Lung (tissue), 11 donors: ENCODE measurements at regions not wholly inside any gene's neighbourhood (a gene's known extent, or its start where the extent isn't known, plus 50 kb on each side); places are given as distances from the start of the nearest gene placed in this dataset.

Experiments used
- ATAC-seq: fragments of 200-7000 bp; cut with Tn5 transposase; one replicate; pipeline ENCODE4 v1.9.1; 2020; ENCODE audit warnings: moderate number of reproducible peaks; ENCODE audit not compliant: insufficient read depth, low FRiP score
- DNase-seq, 3 donors: peaks; one replicate each; pipeline ENCODE4 v3.0.0-alpha.2; 2013 to 2017
- H3K27ac ChIP-seq, 2 donors: one replicate each; pipeline ENCODE4 v1.5.1; 2013; ENCODE audit warnings: mild to moderate bottlenecking in 2 of 2, moderate library complexity in 2 of 2, control low read depth in 1 of 2, inconsistent platforms in 1 of 2, low read depth in 1 of 2, low read length in 1 of 2
- H3K27me3 ChIP-seq, 3 donors: one replicate each; pipeline ENCODE4 v1.5.1; 2013; ENCODE audit warnings: low read length in 2 of 3; ENCODE audit not compliant: control insufficient read depth in 3 of 3, insufficient read depth in 3 of 3
- H3K36me3 ChIP-seq, 4 donors: one replicate each; pipeline ENCODE4 v1.5.1; 2013; ENCODE audit warnings: low read length in 4 of 4, mild to moderate bottlenecking in 1 of 4, moderate library complexity in 1 of 4; ENCODE audit not compliant: control insufficient read depth in 4 of 4, insufficient read depth in 4 of 4
- H3K4me1 ChIP-seq, 5 donors: one replicate each; pipeline ENCODE4 v1.5.1; 2013; ENCODE audit warnings: low read length in 5 of 5, mild to moderate bottlenecking in 2 of 5, moderate library complexity in 1 of 5; ENCODE audit not compliant: control insufficient read depth in 5 of 5, insufficient read depth in 5 of 5
- H3K4me3 ChIP-seq: one replicate; pipeline ENCODE4 v1.5.1; 2013; ENCODE audit warnings: mild to moderate bottlenecking, control low read depth, moderate library complexity
- H3K9ac ChIP-seq, 2 donors: one replicate each; pipeline ENCODE4 v1.5.1; 2013; ENCODE audit warnings: low read length in 2 of 2, control low read depth in 1 of 2; ENCODE audit not compliant: insufficient read depth in 1 of 2
- H3K9me3 ChIP-seq, 4 donors: one replicate each; pipeline ENCODE4 v1.5.1; 2013; ENCODE audit warnings: low read length in 3 of 4, mild to moderate bottlenecking in 1 of 4, moderate library complexity in 1 of 4; ENCODE audit not compliant: control insufficient read depth in 4 of 4, insufficient read depth in 3 of 4
- WGBS, 2 donors: extraction: QIAGEN DNeasy Blood & Tissue Kit; methylation state at CpG; one replicate each; pipeline ENCODE4 v1.1.7; 2013; 5-methylcytosine and 5-hydroxymethylcytosine counted together
- TF ChIP-seq, protein P1 (sequence below): IDR thresholded peaks from 2 replicates; pipeline ENCODE4 v1.5.1; 2012; ENCODE audit warnings: mild to moderate bottlenecking; ENCODE audit errors: control extremely low read depth, extremely low read depth
- donor health status: control.
- donor health status: control.
- donor health status: Bipolar disorder and iron deficiency.
- donor health status: healthy.
- donor health status: DM: yes; HTN: yes; CAD: no.

DNA sequence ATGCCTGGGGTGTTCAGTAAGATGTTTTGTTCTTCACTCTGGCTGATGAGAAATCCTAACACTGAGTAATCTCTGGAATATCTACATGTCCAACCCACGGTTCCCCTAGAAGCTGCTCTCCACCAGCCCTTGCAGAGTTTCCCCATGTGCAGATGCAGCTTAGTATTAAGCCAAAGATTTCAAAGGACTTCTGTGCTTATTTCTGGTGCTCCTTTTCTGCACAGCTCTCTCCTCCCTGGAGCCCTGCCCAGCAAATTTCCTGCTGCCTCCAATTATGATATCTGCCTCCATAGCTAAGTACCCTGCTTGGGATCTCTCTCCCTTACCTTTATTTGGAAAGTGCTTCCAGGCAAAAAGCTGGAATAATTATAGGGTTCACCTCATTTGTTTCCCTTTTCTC, 949.3 kb downstream of the BCL11A start:
- no peak overlapping the region for H3K4me3 ChIP-seq
- H3K27ac ChIP-seq = no peak overlapping the region
- DNase-seq = no peak
- no peak for ATAC-seq
- no peaks in the 10 kb centered on the region for H3K36me3 ChIP-seq
- peaks cover 0 to 3% (median 2%) of the 10 kb centered on the region in 4 donors for H3K9me3 ChIP-seq
- 56 to 75% methylated on average over 1 of the region's 1 CpG for WGBS, 2 donors
- no peaks in the 10 kb centered on the region for H3K4me1 ChIP-seq
- TF ChIP-seq, protein P1, sequence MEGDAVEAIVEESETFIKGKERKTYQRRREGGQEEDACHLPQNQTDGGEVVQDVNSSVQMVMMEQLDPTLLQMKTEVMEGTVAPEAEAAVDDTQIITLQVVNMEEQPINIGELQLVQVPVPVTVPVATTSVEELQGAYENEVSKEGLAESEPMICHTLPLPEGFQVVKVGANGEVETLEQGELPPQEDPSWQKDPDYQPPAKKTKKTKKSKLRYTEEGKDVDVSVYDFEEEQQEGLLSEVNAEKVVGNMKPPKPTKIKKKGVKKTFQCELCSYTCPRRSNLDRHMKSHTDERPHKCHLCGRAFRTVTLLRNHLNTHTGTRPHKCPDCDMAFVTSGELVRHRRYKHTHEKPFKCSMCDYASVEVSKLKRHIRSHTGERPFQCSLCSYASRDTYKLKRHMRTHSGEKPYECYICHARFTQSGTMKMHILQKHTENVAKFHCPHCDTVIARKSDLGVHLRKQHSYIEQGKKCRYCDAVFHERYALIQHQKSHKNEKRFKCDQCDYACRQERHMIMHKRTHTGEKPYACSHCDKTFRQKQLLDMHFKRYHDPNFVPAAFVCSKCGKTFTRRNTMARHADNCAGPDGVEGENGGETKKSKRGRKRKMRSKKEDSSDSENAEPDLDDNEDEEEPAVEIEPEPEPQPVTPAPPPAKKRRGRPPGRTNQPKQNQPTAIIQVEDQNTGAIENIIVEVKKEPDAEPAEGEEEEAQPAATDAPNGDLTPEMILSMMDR = no peak
- H3K27me3 ChIP-seq = no peaks in the 10 kb centered on the region
- no peak overlapping the region for H3K9ac ChIP-seq

DNA sequence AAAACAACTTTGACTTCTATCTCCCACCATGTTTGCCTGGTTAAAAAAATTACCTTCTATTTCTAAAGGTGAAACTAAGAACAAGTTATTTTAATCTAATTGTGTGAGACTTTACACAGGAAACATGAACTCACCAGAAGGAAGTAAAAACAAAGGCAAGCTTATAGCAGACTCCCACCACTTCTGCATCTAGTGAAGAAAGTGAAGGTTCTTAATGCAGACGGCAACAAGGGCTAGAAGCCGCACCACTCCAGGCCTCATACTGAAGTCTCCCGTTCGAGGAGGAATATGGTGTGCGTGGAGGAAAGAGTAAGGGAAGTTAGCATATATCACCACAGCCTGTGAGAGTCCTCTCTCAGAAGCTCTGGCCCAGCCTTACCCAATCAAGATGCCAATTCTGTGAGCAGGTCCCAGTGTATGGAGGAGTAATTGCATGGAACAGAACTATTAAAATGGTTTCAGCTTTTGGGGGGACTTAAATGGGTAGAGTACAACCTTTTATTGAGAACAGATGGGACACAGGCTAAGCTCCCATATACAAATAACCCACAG, 958.7 kb downstream of the BCL11A start:
- no peak overlapping the region for H3K9ac ChIP-seq
- H3K27me3 ChIP-seq = no peaks in the 10 kb centered on the region
- ATAC-seq = no peak
- H3K4me3 ChIP-seq = no peak overlapping the region
- TF ChIP-seq, protein P1 = no peak
- no peak overlapping the region for H3K27ac ChIP-seq
- peaks cover 0 to 14% (median 0%) of the 10 kb centered on the region in 5 donors for H3K4me1 ChIP-seq
- no peaks in the 10 kb centered on the region for H3K36me3 ChIP-seq
- DNase-seq = no peak
- WGBS, 2 donors = 20 to 44% methylated on average over 5 of the region's 5 CpGs
- peaks cover 0 to 3% (median 0%) of the 10 kb centered on the region in 4 donors for H3K9me3 ChIP-seq

DNA sequence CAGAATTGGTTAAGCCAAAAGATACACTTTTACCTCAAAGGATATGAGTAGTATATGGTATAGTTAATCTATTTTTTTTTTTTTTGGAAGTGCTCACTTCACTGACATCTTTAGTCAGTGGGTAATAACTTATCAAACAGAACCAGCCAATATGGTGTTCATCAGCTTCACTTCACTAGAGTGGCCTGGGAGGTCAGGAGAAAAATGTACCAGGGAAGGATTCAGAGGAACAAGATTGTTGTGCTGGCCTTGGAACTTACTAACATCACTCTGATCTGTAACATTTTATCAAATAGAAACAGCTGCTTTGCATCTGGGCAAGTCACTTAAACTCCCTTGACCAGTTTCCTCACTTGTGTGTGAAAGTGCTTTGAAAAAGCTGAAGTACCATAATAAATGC, 962.7 kb downstream of the BCL11A start:
- DNase-seq = peak; percentile 61 to 91 (median 90)
- Histone ChIP-seq H3K4me3 (no peak overlapping the region), H3K27ac (no peak overlapping the region), H3K4me1 (peaks cover 0 to 35% (median 0%) of the 10 kb centered on the region in 5 donors), H3K27me3 (no peaks in the 10 kb centered on the region), H3K9ac (no peak overlapping the region), H3K9me3 (no peaks in the 10 kb centered on the region), H3K36me3 (no peaks in the 10 kb centered on the region)
- TF ChIP-seq, protein P1 = no peak
- no peak for ATAC-seq

DNA sequence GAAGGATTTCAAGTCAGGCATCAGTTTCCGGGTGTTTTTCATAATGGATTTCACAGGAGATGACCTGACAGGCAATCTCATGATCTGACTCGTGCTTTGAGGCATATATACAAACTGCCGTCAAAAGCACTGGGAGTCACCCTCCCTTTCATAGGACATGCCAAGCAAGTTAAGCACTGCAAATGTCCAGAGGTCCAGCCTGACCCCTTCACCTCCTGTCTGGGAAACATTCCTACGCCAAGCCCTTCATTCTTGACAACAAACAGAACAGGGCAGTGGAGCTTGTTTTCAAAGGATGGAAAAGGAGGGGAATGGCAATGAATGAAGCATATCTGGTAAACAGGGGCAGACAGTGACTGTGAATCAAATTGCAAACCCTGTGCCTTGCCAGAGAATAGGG, 963.6 kb downstream of the BCL11A start:
- ATAC-seq (no peak), DNase-seq (peak in 1 of 3 donors; percentile 18)
- Histone ChIP-seq H3K27me3 (no peaks in the 10 kb centered on the region), H3K9ac (no peak overlapping the region), H3K4me3 (no peak overlapping the region), H3K9me3 (no peaks in the 10 kb centered on the region), H3K4me1 (peaks cover 0 to 44% (median 0%) of the 10 kb centered on the region in 5 donors), H3K27ac (no peak overlapping the region), H3K36me3 (no peaks in the 10 kb centered on the region)
- TF ChIP-seq, protein P1 = no peak
- 55 to 61% methylated on average over 4 of the region's 4 CpGs for WGBS, 2 donors
